ENCODE measurements at regions not wholly inside any gene's neighbourhood (a gene's known extent, or its start where the extent isn't known, plus 50 kb on each side); places are given as distances from the start of the nearest gene placed in this dataset.

- no peak for TF ChIP-seq ZNF462 (CRISPR knock-in tag; IDR thresholded peaks at IDR 0.05)
- TF ChIP-seq CREB1 (CRISPR knock-in tag; IDR thresholded peaks at IDR 0.05; ENCODE audit: low read depth) = no peak
- no peak for TF ChIP-seq CTCF (conservative IDR thresholded peaks at IDR 0.05; ENCODE audit: low read depth in 2 of 2)
These were observed 340.8 kb downstream of the PLOD2 start (continued) for GRCh38 chr3:145820170-145820569.

DNA sequence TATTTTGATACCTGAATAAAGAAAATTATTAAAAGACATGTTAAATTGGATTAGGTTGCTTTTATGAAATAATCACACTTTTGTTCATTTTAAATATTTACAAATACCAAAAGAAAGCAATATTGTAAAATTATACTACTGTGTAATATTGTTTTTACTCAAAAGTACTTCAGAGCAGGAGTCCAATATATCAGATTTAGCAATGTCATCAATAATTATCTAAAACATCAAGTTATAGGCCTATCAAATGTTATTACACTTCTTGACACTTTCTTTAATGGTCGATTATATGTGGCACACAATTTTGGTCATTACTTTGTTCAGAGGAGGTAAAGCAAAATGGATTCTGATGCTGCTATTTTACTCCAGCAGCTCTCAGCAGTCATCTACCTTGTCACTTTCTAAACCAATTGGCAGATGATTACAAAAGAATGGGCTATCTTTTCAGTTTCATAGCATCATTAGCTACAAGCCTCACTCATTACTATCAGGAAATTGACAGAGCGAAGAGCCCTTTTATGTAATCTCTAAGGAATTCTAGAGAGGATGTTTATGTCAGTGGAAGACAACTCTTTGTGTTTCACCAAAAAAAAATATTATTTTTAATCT is 318.6 kb downstream of the PLOD2 start:
- no peak overlapping the region for H3K4me2 ChIP-seq
- H3K4me1 ChIP-seq (ENCODE audit: insufficient read depth) = no peaks in the 10 kb centered on the region
- ATAC-seq = no peak
- no peak overlapping the region for H3K27ac Mint-ChIP-seq
- no peak overlapping the region for H2AFZ ChIP-seq
- no peak overlapping the region for H3K4me3 ChIP-seq
- no peak overlapping the region for H3K4me3 Mint-ChIP-seq
- H3K27ac ChIP-seq (ENCODE audit: low read depth) = no peak overlapping the region
- no peaks in the 10 kb centered on the region for H3K4me1 Mint-ChIP-seq
- no peaks in the 10 kb centered on the region for H3K27me3 Mint-ChIP-seq (ENCODE audit: insufficient read depth, low read depth, poor library complexity)
- no peaks in the 10 kb centered on the region for H3F3A ChIP-seq (replicated peaks; ENCODE audit: low read depth)
- no peaks in the 10 kb centered on the region for H3K36me3 Mint-ChIP-seq (ENCODE audit: low read depth)
- no peaks in the 10 kb centered on the region for H3K9me3 Mint-ChIP-seq
- no peaks in the 10 kb centered on the region for H3K79me2 ChIP-seq (replicated peaks; ENCODE audit: insufficient read depth)
- DNase-seq (ENCODE audit: low spot score) = no peak
- H3K9me2 ChIP-seq (ENCODE audit: insufficient read depth) = 0 out of 2 replicates have a peak, but pooled peaks cover 4% of the 10 kb centered on the region
- no peaks in the 10 kb centered on the region for H4K20me1 ChIP-seq (replicated peaks; ENCODE audit: insufficient read depth)
- H3K27me3 ChIP-seq (ENCODE audit: insufficient read depth) = no peaks in the 10 kb centered on the region
- H3K36me3 ChIP-seq (ENCODE audit: insufficient read depth) = no peaks in the 10 kb centered on the region
- TF ChIP-seq NANOG (IDR thresholded peaks at IDR 0.05; ENCODE audit: borderline replicate concordance) = no peak
- TF ChIP-seq POLR2AphosphoS5 (IDR thresholded peaks at IDR 0.05; ENCODE audit: low read depth) = no peak
- no peak for TF ChIP-seq JUNB (IDR thresholded peaks at IDR 0.05; ENCODE audit: unreplicated experiment)
- TF ChIP-seq ZNF462 (CRISPR knock-in tag; IDR thresholded peaks at IDR 0.05) = no peak
